MCF 10A (cell line): ENCODE measurements at regions not wholly inside any gene's neighbourhood (a gene's known extent, or its start where the extent isn't known, plus 50 kb on each side); places are given as distances from the start of the nearest gene placed in this dataset.
"Not testable (repeated sequence)": the region's sequence is repeated elsewhere in the genome, so short reads cannot be mapped to it uniquely, and the experiment has no call there.

Source experiments
- BruUV-seq: library from RNA; stranded (reverse); fragments of 400-500 nt; replicated peaks from 2 replicates; lab custom pipeline; 2021; lab: Mats Ljungman, UMichigan
- CTCF ChIA-PET: fragments of 300-600 bp; sonication (Branson Sonifier 250); formaldehyde crosslinking; extraction: SDS; loops from one replicate; lab custom pipeline; 2021; ENCODE audit warnings: antibody characterized with exemption, inconsistent platforms; lab: Yijun Ruan, JAX
- POLR2A ChIA-PET: fragments of 300-600, 350-650 bp; sonication (Branson Sonifier 250); formaldehyde crosslinking; extraction: SDS; loops from one replicate; lab custom pipeline; 2020; ENCODE audit warnings: antibody characterized with exemption, inconsistent platforms; lab: Yijun Ruan, JAX
- DNase-seq: peaks from one replicate; pipeline ENCODE4 v3.0.0-alpha.2; 2018; ENCODE audit not compliant: unreplicated experiment
- H3K27ac Mint-ChIP-seq: one replicate; pipeline ENCODE4 v1.8.0; 2022; ENCODE audit warnings: mild to moderate bottlenecking, low read depth, mixed read lengths; ENCODE audit not compliant: unreplicated experiment
- H3K27me3 Mint-ChIP-seq: one replicate; pipeline ENCODE4 v1.8.0; 2022; ENCODE audit warnings: mixed read lengths; ENCODE audit not compliant: insufficient read depth, unreplicated experiment
- H3K36me3 Mint-ChIP-seq: one replicate; pipeline ENCODE4 v1.8.0; 2022; ENCODE audit warnings: mild to moderate bottlenecking, moderate library complexity, mixed read lengths; ENCODE audit not compliant: insufficient read depth, unreplicated experiment
- H3K4me1 Mint-ChIP-seq: one replicate; pipeline ENCODE4 v1.8.0; 2022; ENCODE audit warnings: mixed read lengths; ENCODE audit not compliant: insufficient read depth, unreplicated experiment
- H3K4me3 Mint-ChIP-seq: one replicate; pipeline ENCODE4 v1.8.0; 2022; ENCODE audit warnings: mild to moderate bottlenecking, moderate library complexity, mixed read lengths; ENCODE audit not compliant: unreplicated experiment
- H3K9me3 Mint-ChIP-seq: one replicate; pipeline ENCODE4 v1.8.0; 2022; ENCODE audit warnings: mixed read lengths; ENCODE audit not compliant: unreplicated experiment
- intact Hi-C: fragments of 100-400 bp; cut with micrococcal nuclease; formaldehyde crosslinking; loops from 2 replicates; pipeline ENCODE4 v1.14.1; 2022
- TF ChIP-seq, protein P1 (sequence below): fragments of 200-600 bp; IDR thresholded peaks from one replicate; pipeline ENCODE4 v1.8.0; 2022; ENCODE audit warnings: antibody characterized with exemption, mild to moderate bottlenecking; ENCODE audit not compliant: unreplicated experiment

DNA sequence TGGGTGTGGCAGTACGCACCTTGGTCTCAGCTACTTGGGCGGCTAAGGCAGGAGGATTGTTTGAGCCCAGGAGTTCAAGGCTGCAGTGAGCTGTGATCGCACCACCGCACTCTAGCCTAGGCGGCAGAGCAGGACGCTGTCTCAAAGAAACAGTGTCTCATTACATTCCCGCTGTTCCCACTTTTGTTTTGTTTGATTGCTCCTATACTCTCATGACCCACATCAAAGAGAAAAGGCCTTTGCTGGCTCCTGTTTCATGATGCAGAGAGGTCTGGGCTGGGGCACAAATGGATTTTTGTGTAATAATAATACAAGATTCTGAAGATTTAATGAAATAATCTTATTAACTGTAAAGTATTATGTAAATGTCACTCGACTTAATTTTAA is 85.7 kb downstream of the LACC1 start:
- Mint-ChIP-seq H3K4me1 (no peaks in the 10 kb centered on the region), H3K36me3 (no peaks in the 10 kb centered on the region), H3K27ac (no peak overlapping the region), H3K9me3 (no peaks in the 10 kb centered on the region), H3K4me3 (no peak overlapping the region), H3K27me3 (no peaks in the 10 kb centered on the region)
- intact Hi-C loops = no loop called here
- TF ChIP-seq, protein P1, sequence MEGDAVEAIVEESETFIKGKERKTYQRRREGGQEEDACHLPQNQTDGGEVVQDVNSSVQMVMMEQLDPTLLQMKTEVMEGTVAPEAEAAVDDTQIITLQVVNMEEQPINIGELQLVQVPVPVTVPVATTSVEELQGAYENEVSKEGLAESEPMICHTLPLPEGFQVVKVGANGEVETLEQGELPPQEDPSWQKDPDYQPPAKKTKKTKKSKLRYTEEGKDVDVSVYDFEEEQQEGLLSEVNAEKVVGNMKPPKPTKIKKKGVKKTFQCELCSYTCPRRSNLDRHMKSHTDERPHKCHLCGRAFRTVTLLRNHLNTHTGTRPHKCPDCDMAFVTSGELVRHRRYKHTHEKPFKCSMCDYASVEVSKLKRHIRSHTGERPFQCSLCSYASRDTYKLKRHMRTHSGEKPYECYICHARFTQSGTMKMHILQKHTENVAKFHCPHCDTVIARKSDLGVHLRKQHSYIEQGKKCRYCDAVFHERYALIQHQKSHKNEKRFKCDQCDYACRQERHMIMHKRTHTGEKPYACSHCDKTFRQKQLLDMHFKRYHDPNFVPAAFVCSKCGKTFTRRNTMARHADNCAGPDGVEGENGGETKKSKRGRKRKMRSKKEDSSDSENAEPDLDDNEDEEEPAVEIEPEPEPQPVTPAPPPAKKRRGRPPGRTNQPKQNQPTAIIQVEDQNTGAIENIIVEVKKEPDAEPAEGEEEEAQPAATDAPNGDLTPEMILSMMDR = no peak
- POLR2A ChIA-PET = interaction anchor here (1.2 kb wide), 1 partner anchor 23 kb away, joined by 5 read pairs; no protein-coding TSS in a partner anchor
- no peak for DNase-seq
- BruUV-seq = no TSS peak
- CTCF ChIA-PET = interaction anchor here (2.2 kb wide), 1 partner anchor 57 kb away, joined by 10 read pairs; no protein-coding TSS in a partner anchor

DNA sequence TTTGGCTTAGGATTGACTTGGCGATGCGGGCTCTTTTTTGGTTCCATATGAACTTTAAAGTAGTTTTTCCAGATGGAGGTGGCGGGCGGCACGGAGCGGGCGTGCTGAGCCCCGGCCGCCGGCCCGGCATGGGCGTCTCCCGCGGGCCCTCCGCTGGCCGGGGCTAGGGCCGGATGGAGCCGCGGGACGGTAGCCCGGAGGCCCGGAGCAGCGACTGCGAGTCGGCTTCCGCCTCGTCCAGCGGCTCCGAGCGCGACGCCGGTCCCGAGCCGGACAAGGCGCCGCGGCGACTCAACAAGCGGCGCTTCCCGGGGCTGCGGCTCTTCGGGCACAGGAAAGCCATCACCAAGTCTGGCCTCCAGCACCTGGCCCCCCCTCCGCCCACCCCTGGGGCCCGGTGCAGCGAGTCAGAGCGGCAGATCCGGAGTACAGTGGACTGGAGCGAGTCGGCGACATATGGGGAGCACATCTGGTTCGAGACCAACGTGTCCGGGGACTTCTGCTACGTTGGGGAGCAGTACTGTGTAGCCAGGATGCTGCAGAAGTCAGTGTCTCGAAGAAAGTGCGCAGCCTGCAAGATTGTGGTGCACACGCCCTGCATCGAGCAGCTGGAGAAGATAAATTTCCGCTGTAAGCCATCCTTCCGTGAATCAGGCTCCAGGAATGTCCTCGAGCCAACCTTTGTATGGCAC is 88.7 kb downstream of the LACC1 start:
- POLR2A ChIA-PET, BruUV-seq, DNase-seq, H3K27me3 Mint-ChIP-seq, H3K36me3 Mint-ChIP-seq, H3K4me3 Mint-ChIP-seq, H3K4me1 Mint-ChIP-seq, H3K27ac Mint-ChIP-seq, H3K9me3 Mint-ChIP-seq, CTCF ChIA-PET, intact Hi-C loops: not testable (repeated sequence)

DNA sequence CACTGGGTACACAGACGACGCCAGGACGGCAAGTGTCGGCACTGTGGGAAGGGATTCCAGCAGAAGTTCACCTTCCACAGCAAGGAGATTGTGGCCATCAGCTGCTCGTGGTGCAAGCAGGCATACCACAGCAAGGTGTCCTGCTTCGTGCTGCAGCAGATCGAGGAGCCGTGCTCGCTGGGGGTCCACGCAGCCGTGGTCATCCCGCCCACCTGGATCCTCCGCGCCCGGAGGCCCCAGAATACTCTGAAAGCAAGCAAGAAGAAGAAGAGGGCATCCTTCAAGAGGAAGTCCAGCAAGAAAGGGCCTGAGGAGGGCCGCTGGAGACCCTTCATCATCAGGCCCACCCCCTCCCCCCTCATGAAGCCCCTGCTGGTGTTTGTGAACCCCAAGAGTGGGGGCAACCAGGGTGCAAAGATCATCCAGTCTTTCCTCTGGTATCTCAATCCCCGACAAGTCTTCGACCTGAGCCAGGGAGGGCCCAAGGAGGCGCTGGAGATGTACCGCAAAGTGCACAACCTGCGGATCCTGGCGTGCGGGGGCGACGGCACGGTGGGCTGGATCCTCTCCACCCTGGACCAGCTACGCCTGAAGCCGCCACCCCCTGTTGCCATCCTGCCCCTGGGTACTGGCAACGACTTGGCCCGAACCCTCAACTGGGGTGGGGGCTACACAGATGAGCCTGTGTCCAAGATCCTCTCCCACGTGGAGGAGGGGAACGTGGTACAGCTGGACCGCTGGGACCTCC is 89.4 kb downstream of the LACC1 start:
- CTCF ChIA-PET = interaction anchor here (0.6 kb wide), 2 partner anchors 14 to 466 kb away, joined by 3 to 4 read pairs; no protein-coding TSS in a partner anchor
- BruUV-seq, H3K36me3 Mint-ChIP-seq, H3K27ac Mint-ChIP-seq, POLR2A ChIA-PET, intact Hi-C loops, H3K4me3 Mint-ChIP-seq, H3K9me3 Mint-ChIP-seq, DNase-seq, H3K4me1 Mint-ChIP-seq, H3K27me3 Mint-ChIP-seq: not testable (repeated sequence)

DNA sequence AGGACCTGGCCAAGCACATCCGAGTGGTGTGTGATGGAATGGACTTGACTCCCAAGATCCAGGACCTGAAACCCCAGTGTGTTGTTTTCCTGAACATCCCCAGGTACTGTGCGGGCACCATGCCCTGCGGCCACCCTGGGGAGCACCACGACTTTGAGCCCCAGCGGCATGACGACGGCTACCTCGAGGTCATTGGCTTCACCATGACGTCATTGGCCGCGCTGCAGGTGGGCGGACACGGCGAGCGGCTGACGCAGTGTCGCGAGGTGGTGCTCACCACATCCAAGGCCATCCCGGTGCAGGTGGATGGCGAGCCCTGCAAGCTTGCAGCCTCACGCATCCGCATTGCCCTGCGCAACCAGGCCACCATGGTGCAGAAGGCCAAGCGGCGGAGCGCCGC is 90.2 kb downstream of the LACC1 start:
- H3K9me3 Mint-ChIP-seq, H3K4me3 Mint-ChIP-seq, H3K36me3 Mint-ChIP-seq, intact Hi-C loops, H3K27ac Mint-ChIP-seq, DNase-seq, H3K4me1 Mint-ChIP-seq, POLR2A ChIA-PET, BruUV-seq, H3K27me3 Mint-ChIP-seq: not testable (repeated sequence)
- CTCF ChIA-PET = interaction anchor here (0.6 kb wide), 1 partner anchor 14 kb away, joined by 3 read pairs; no protein-coding TSS in a partner anchor

DNA sequence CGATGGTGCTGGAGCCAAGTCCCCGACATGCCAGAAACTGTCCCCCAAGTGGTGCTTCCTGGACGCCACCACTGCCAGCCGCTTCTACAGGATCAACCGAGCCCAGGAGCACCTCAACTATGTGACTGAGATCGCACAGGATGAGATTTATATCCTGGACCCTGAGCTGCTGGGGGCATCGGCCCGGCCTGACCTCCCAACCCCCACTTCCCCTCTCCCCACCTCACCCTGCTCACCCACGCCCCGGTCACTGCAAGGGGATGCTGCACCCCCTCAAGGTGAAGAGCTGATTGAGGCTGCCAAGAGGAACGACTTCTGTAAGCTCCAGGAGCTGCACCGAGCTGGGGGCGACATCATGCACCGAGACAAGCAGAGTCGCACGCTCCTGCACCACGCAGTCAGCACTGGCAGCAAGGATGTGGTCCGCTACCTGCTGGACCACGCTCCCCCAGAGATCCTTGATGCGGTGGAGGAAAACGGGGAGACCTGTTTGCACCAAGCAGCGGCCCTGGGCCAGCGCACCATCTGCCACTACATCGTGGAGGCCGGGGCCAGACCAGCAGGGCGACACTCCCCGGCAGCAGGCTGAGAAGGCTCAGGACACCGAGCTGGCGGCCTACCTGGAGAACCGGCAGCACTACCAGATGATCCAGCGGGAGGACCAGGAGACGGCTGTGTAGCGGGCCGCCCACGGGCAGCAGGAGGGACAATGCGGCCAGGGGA is 91.0 kb downstream of the LACC1 start:
- H3K9me3 Mint-ChIP-seq, DNase-seq, H3K4me3 Mint-ChIP-seq, H3K4me1 Mint-ChIP-seq, H3K27ac Mint-ChIP-seq, intact Hi-C loops, CTCF ChIA-PET, BruUV-seq, POLR2A ChIA-PET, H3K36me3 Mint-ChIP-seq, H3K27me3 Mint-ChIP-seq: not testable (repeated sequence)

DNA sequence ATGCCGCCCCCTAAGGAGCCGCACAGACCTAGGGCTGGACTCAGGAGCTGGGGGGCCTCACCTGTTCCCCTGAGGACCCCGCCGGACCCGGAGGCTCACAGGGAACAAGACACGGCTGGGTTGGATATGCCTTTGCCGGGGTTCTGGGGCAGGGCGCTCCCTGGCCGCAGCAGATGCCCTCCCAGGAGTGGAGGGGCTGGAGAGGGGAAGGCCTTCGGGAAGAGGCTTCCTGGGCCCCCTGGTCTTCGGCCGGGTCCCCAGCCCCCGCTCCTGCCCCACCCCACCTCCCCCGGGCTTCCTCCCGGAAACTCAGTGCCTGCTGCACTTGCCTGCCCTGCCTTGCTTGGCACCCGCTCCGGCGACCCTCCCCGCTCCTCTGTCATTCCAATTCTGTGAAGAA is 91.6 kb downstream of the LACC1 start:
- H3K36me3 Mint-ChIP-seq, H3K27ac Mint-ChIP-seq, POLR2A ChIA-PET: not testable (repeated sequence)

More for the DNA sequence above, 91.6 kb downstream of the LACC1 start:
- CTCF ChIA-PET, intact Hi-C loops, BruUV-seq, H3K9me3 Mint-ChIP-seq, H3K27me3 Mint-ChIP-seq, H3K4me3 Mint-ChIP-seq, H3K4me1 Mint-ChIP-seq, DNase-seq: not testable (repeated sequence)
